ENCODE measurements at regions not wholly inside any gene's neighbourhood (a gene's known extent, or its start where the extent isn't known, plus 50 kb on each side); places are given as distances from the start of the nearest gene placed in this dataset.

DNA sequence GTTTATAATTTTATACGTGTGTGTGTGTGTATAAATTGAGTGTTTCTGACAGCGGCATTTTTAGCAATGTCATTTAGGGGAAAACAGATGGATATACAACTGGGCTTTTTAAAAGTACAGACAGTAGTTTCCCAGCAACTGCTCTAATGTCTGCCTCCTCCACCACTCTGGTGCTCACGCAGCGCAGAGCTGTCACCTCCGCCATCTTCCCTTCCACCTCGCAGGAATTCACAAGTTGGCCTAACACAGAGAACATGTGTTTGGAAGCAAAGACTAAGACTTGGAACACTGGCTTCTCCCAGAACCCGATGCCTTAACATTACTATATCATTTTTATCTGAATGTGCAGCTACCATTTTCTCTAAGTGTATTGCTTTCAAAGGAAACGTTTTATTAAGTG, 158.3 kb upstream of the FSTL5 start:
- ATAC-seq (no peak), DNase-seq (ENCODE audit: low spot score) (no peak)
- no peak overlapping the region for H3K4me3 Mint-ChIP-seq
- Histone ChIP-seq H3K4me2 (no peak overlapping the region), H2AFZ (no peak overlapping the region), H3K4me1 (ENCODE audit: insufficient read depth) (no peaks in the 10 kb centered on the region), H3K27ac (ENCODE audit: low read depth) (no peak overlapping the region), H3K27me3 (ENCODE audit: insufficient read depth) (no peaks in the 10 kb centered on the region), H3K79me2 (replicated peaks; ENCODE audit: insufficient read depth) (no peaks in the 10 kb centered on the region), H3K4me3 (no peak overlapping the region), H3F3A (replicated peaks; ENCODE audit: low read depth) (no peaks in the 10 kb centered on the region), H4K20me1 (replicated peaks; ENCODE audit: insufficient read depth) (no peaks in the 10 kb centered on the region), H3K36me3 (ENCODE audit: insufficient read depth) (no peaks in the 10 kb centered on the region), H3K9me2 (ENCODE audit: insufficient read depth) (peaks cover 8% of the 10 kb centered on the region; the same call in 1 of the 2 replicates)
- TF ChIP-seq, protein P1, sequence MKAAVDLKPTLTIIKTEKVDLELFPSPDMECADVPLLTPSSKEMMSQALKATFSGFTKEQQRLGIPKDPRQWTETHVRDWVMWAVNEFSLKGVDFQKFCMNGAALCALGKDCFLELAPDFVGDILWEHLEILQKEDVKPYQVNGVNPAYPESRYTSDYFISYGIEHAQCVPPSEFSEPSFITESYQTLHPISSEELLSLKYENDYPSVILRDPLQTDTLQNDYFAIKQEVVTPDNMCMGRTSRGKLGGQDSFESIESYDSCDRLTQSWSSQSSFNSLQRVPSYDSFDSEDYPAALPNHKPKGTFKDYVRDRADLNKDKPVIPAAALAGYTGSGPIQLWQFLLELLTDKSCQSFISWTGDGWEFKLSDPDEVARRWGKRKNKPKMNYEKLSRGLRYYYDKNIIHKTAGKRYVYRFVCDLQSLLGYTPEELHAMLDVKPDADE (IDR thresholded peaks at IDR 0.05) = no peak
- no peak for TF ChIP-seq CREB1 (CRISPR knock-in tag; IDR thresholded peaks at IDR 0.05; ENCODE audit: low read depth)
- TF ChIP-seq, protein P2, sequence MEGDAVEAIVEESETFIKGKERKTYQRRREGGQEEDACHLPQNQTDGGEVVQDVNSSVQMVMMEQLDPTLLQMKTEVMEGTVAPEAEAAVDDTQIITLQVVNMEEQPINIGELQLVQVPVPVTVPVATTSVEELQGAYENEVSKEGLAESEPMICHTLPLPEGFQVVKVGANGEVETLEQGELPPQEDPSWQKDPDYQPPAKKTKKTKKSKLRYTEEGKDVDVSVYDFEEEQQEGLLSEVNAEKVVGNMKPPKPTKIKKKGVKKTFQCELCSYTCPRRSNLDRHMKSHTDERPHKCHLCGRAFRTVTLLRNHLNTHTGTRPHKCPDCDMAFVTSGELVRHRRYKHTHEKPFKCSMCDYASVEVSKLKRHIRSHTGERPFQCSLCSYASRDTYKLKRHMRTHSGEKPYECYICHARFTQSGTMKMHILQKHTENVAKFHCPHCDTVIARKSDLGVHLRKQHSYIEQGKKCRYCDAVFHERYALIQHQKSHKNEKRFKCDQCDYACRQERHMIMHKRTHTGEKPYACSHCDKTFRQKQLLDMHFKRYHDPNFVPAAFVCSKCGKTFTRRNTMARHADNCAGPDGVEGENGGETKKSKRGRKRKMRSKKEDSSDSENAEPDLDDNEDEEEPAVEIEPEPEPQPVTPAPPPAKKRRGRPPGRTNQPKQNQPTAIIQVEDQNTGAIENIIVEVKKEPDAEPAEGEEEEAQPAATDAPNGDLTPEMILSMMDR (conservative IDR thresholded peaks at IDR 0.05; ENCODE audit: low read depth in 2 of 2) = no peak
- no peak for TF ChIP-seq NANOG (IDR thresholded peaks at IDR 0.05; ENCODE audit: borderline replicate concordance)
- no peak for TF ChIP-seq POLR2AphosphoS5 (IDR thresholded peaks at IDR 0.05; ENCODE audit: low read depth)
- H3K36me3 Mint-ChIP-seq (ENCODE audit: low read depth) = no peaks in the 10 kb centered on the region
- H3K27ac Mint-ChIP-seq = no peak overlapping the region
- peaks cover 3% of the 10 kb centered on the region; the same call in 2 of the 3 replicates for H3K4me1 Mint-ChIP-seq
- H3K9me3 Mint-ChIP-seq = no peaks in the 10 kb centered on the region
- H3K27me3 Mint-ChIP-seq (ENCODE audit: insufficient read depth, low read depth, poor library complexity) = no peaks in the 10 kb centered on the region

DNA sequence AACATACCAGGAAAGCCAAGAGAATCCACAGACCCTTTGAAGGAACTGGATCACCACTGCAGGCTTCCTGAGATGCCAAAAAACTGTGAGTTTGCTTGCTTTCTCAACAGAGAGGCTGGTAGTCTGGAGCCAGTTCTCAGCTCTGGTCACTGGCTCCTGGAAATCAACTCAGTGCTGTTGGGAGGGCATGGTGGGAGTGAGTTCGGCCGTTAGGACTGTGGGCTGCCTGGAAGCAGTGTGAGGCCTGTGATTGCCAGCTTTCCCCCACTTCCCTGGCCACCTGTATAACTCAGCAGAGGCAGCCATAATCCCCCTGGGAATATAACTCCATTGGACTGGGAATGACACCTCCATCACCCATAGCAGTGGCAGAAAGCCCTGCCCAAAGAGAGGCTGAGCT, 122.0 kb upstream of the FSTL5 start:
- no peaks in the 10 kb centered on the region for H4K20me1 ChIP-seq (replicated peaks; ENCODE audit: insufficient read depth)
- no peaks in the 10 kb centered on the region for H3K4me1 Mint-ChIP-seq
- H3K4me3 ChIP-seq = no peak overlapping the region
- no peak overlapping the region for H3K27ac Mint-ChIP-seq
- no peaks in the 10 kb centered on the region for H3K36me3 ChIP-seq (ENCODE audit: insufficient read depth)
- no peaks in the 10 kb centered on the region for H3K4me1 ChIP-seq (ENCODE audit: insufficient read depth)
- no peaks in the 10 kb centered on the region; the same call in 1 of the 3 replicates for H3K9me3 Mint-ChIP-seq
- H3K27ac ChIP-seq (ENCODE audit: low read depth) = no peak overlapping the region
- H3K4me2 ChIP-seq = no peak overlapping the region
- H3K79me2 ChIP-seq (replicated peaks; ENCODE audit: insufficient read depth) = no peaks in the 10 kb centered on the region
- H3K27me3 Mint-ChIP-seq (ENCODE audit: insufficient read depth, low read depth, poor library complexity) = peaks cover 1% of the 10 kb centered on the region
- no peak overlapping the region for H3K4me3 Mint-ChIP-seq
- ATAC-seq (no peak), DNase-seq (ENCODE audit: low spot score) (no peak)
- H3F3A ChIP-seq (replicated peaks; ENCODE audit: low read depth) = no peaks in the 10 kb centered on the region
- no peaks in the 10 kb centered on the region for H3K36me3 Mint-ChIP-seq (ENCODE audit: low read depth)
- H3K9me2 ChIP-seq (ENCODE audit: insufficient read depth) = peaks cover 3% of the 10 kb centered on the region; the same call in 1 of the 2 replicates
- H3K27me3 ChIP-seq (ENCODE audit: insufficient read depth) = no peaks in the 10 kb centered on the region
- no peak overlapping the region for H2AFZ ChIP-seq
- TF ChIP-seq, protein P1 (IDR thresholded peaks at IDR 0.05) = no peak
- TF ChIP-seq ZNF114 (CRISPR knock-in tag; IDR thresholded peaks at IDR 0.05) (no peak), JUNB (IDR thresholded peaks at IDR 0.05; ENCODE audit: unreplicated experiment) (no peak), ZNF331 (CRISPR knock-in tag; IDR thresholded peaks at IDR 0.05; ENCODE audit: low read depth) (no peak)
- TF ChIP-seq, protein P3, sequence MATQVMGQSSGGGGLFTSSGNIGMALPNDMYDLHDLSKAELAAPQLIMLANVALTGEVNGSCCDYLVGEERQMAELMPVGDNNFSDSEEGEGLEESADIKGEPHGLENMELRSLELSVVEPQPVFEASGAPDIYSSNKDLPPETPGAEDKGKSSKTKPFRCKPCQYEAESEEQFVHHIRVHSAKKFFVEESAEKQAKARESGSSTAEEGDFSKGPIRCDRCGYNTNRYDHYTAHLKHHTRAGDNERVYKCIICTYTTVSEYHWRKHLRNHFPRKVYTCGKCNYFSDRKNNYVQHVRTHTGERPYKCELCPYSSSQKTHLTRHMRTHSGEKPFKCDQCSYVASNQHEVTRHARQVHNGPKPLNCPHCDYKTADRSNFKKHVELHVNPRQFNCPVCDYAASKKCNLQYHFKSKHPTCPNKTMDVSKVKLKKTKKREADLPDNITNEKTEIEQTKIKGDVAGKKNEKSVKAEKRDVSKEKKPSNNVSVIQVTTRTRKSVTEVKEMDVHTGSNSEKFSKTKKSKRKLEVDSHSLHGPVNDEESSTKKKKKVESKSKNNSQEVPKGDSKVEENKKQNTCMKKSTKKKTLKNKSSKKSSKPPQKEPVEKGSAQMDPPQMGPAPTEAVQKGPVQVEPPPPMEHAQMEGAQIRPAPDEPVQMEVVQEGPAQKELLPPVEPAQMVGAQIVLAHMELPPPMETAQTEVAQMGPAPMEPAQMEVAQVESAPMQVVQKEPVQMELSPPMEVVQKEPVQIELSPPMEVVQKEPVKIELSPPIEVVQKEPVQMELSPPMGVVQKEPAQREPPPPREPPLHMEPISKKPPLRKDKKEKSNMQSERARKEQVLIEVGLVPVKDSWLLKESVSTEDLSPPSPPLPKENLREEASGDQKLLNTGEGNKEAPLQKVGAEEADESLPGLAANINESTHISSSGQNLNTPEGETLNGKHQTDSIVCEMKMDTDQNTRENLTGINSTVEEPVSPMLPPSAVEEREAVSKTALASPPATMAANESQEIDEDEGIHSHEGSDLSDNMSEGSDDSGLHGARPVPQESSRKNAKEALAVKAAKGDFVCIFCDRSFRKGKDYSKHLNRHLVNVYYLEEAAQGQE (IDR thresholded peaks at IDR 0.05; ENCODE audit: unreplicated experiment) = no peak
